ENCODE measurements at regions not wholly inside any gene's neighbourhood (a gene's known extent, or its start where the extent isn't known, plus 50 kb on each side); places are given as distances from the start of the nearest gene placed in this dataset.

DNA sequence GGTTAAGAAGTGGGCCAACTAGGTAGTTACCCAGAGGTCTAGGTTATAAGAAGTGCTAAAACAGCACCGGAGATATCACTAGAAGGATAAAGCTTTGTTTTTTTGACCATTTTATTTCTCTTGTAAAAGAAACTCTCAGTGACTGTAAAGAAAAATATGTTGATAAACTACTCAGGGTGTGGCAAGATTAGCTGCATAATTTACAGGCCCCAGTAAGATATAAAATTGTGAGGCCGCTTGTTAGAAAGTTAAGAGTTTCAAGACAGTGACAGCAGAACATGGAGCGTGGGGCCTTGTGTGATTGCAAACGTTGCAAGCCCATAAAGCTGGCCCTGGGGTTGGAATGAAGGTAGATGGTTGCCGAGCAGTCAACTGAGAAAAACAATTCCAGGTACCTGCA is 263.7 kb upstream of the EEF2KMT start:
- TF ChIP-seq CTCF (optimal IDR thresholded peaks at IDR 0.05 in 1 of 3, IDR thresholded peaks at IDR 0.05 in 1 of 3, conservative IDR thresholded peaks at IDR 0.05 in 1 of 3; ENCODE audit: extremely low read depth in 1 of 3, insufficient read depth in 2 of 3, low read length in 3 of 3): no peak
- TF ChIP-seq EZH2 (IDR thresholded peaks at IDR 0.05; ENCODE audit: low read length): no peak

Measured in keratinocyte (primary cell).